ENCODE measurements at regions not wholly inside any gene's neighbourhood (a gene's known extent, or its start where the extent isn't known, plus 50 kb on each side); places are given as distances from the start of the nearest gene placed in this dataset.

DNA sequence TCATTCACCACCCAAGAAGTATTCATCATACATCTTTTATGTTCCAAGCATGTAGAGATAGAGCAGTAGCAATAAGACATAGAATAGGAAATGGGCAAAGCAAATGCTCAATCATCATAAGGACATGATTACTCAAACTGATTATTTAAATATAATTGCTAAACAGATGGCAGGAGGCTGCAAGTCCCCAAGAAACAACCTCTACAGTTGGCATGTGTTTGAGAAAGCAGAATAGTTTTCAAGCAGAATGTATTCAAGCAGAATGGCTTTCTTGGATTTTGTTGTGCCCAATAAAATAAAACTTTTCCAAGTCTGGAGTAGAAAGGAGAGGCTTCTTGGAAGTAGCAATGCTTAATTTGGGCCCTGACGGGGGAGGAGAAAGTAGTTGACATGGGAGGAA lies 86.5 kb upstream of the SYN3 start:
- no peaks in the 10 kb centered on the region for H3K9me3 ChIP-seq (replicated peaks; ENCODE audit: control insufficient read depth, insufficient read depth, low read length)
- ChIA-PET POLR2A (no interaction called here), CTCF (no interaction called here), RAD21 (ENCODE audit: unreplicated experiment) (no interaction called here), SMC1A (ENCODE audit: uncharacterized antibody, unreplicated experiment) (no interaction called here)
- H2AFZ ChIP-seq (ENCODE audit: control insufficient read depth, low read depth, low read length) = no peak overlapping the region
- ATAC-seq (no peak), FAIRE-seq (no peak), DNase-seq (ENCODE audit: low read depth, low spot score) (no peak)
- H3K4me1 ChIP-seq (ENCODE audit: control insufficient read depth, insufficient read depth, low read length) = no peaks in the 10 kb centered on the region
- H3K4me3 ChIP-seq = no peak overlapping the region
- H3K9ac ChIP-seq (ENCODE audit: control insufficient read depth, insufficient read depth, low read length) = no peak overlapping the region
- intact Hi-C loops (cut with micrococcal nuclease; ENCODE audit: unreplicated experiment) (no loop called here), in situ Hi-C loops (cut with MboI) (no loop called here)
- no peak overlapping the region for H3K27ac ChIP-seq (ENCODE audit: control insufficient read depth, insufficient read depth)
- no TSS peak for BruUV-seq (replicated peaks)
- TF ChIP-seq ZZZ3 (IDR thresholded peaks at IDR 0.05; ENCODE audit: control insufficient read depth, insufficient read length, low read depth) = no peak
- TF ChIP-seq MXI1 (IDR thresholded peaks at IDR 0.05; ENCODE audit: low read depth, low read length) = no peak
- TF ChIP-seq PAX8 (IDR thresholded peaks at IDR 0.05) = no peak
- no peak for TF ChIP-seq POLR2A (IDR thresholded peaks at IDR 0.05; ENCODE audit: low read depth, low read length)
- TF ChIP-seq HDAC6 (IDR thresholded peaks at IDR 0.05; ENCODE audit: unreplicated experiment) = no peak
- no peak for TF ChIP-seq RUNX3 (IDR thresholded peaks at IDR 0.05; ENCODE audit: low read length)
- no peak for TF ChIP-seq ZSCAN29 (IDR thresholded peaks at IDR 0.05)
- TF ChIP-seq MYC (IDR thresholded peaks at IDR 0.05; ENCODE audit: insufficient read depth, insufficient read length, insufficient replicate concordance, low read length, severe bottlenecking) = no peak
- TF ChIP-seq NRF1 (conservative IDR thresholded peaks at IDR 0.05; ENCODE audit: low read depth, low read length) = no peak
- TF ChIP-seq RAD21 (IDR thresholded peaks at IDR 0.05; ENCODE audit: insufficient read depth, low read depth, low read length) = no peak
- TF ChIP-seq EP300 (IDR thresholded peaks at IDR 0.05; ENCODE audit: borderline replicate concordance in 1 of 2, control insufficient read depth in 1 of 2, low read depth in 2 of 2, low read length in 2 of 2) = no peak
- TF ChIP-seq SPI1 (IDR thresholded peaks at IDR 0.05; ENCODE audit: borderline replicate concordance, insufficient read depth, low read depth, low read length) = no peak
- no peak for TF ChIP-seq RFX5 (IDR thresholded peaks at IDR 0.05; ENCODE audit: low read depth, low read length)
- TF ChIP-seq ZNF217 (IDR thresholded peaks at IDR 0.05) = no peak
- no peaks in the 10 kb centered on the region for H3K36me3 ChIP-seq (ENCODE audit: control insufficient read depth in 2 of 2, insufficient read depth in 2 of 2, low read length in 1 of 2)
- no peaks in the 10 kb centered on the region for H3K27me3 ChIP-seq (replicated peaks in 1 of 2; ENCODE audit: control insufficient read depth in 2 of 2, insufficient read depth in 2 of 2, low read length in 1 of 2)
- H3K79me2 ChIP-seq (ENCODE audit: control insufficient read depth, insufficient read depth, low read length) = no peaks in the 10 kb centered on the region
- H4K20me1 ChIP-seq (ENCODE audit: control insufficient read depth, insufficient read depth) = no peaks in the 10 kb centered on the region
- 0% methylated on average over 1 of the region's 1 CpG for WGBS (ENCODE audit: insufficient coverage, insufficient replicate concordance, low lambda C conversion rate, missing lambda C conversion rate)
- H3K4me2 ChIP-seq (ENCODE audit: control insufficient read depth, insufficient read depth) = no peak overlapping the region
